ACC112 (cell line): ENCODE measurements at regions not wholly inside any gene's neighbourhood (a gene's known extent, or its start where the extent isn't known, plus 50 kb on each side); places are given as distances from the start of the nearest gene placed in this dataset.

ENCODE experiments used
- H2AFZ ChIP-seq: fragments of 200-600 bp; sonication (generic); one replicate; pipeline ENCODE4 v1.6.0; 2017; ENCODE audit warnings: antibody characterized with exemption, low read length; ENCODE audit not compliant: unreplicated experiment
- H3K27ac ChIP-seq: fragments of 200-600 bp; sonication (generic); 2 replicates; pipeline ENCODE4 v1.5.1; 2014; ENCODE audit warnings: low read depth, mild to moderate bottlenecking, antibody characterized with exemption, low read length, moderate library complexity
- H3K27me3 ChIP-seq: fragments of 200-600 bp; sonication (generic); 2 replicates; pipeline ENCODE4 v1.6.1; 2014; ENCODE audit warnings: mild to moderate bottlenecking, antibody characterized with exemption, low read length, moderate library complexity, mixed read lengths; ENCODE audit not compliant: insufficient read depth
- H3K36me3 ChIP-seq: fragments of 200-600 bp; sonication (generic); 2 replicates; pipeline ENCODE4 v1.6.1; 2016; ENCODE audit warnings: mild to moderate bottlenecking, antibody characterized with exemption, low read length, moderate library complexity, mixed read lengths; ENCODE audit not compliant: insufficient read depth
- H3K4me1 ChIP-seq: fragments of 200-600 bp; sonication (generic); one replicate; pipeline ENCODE4 v1.6.1; 2016; ENCODE audit warnings: low read length, mixed read lengths; ENCODE audit not compliant: insufficient read depth, unreplicated experiment, control insufficient read depth
- H3K4me3 ChIP-seq: fragments of 200-600 bp; sonication (generic); 2 replicates; pipeline ENCODE4 v1.5.1; 2014; ENCODE audit warnings: mild to moderate bottlenecking, low read depth, low read length
- H3K79me2 ChIP-seq: fragments of 200-600 bp; sonication (generic); one replicate; pipeline ENCODE4 v1.6.0; 2016; ENCODE audit warnings: low read length; ENCODE audit not compliant: control insufficient read depth, unreplicated experiment, insufficient read depth

DNA sequence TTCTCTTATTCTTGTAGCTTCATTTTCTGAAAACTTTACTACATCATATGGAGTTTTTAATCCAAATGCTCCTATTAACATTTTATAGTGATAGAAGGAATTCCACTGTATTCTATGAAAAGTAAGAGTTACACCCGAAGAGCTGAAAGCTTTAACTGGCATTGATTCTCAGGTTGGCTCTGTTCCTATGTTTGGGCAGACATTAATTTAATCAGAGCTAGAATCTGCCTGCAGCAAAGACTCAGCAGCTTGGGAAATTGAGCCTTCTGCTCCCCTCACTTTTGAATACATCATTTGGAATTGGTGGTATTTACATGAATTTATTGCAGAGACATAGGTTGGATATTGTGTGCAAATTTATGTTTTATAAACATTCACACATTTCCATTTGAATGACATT, 1494.7 kb downstream of the CDH8 start:
- H3K4me1 ChIP-seq: no peaks in the 10 kb centered on the region
- H2AFZ ChIP-seq: no peak overlapping the region
- no peaks in the 10 kb centered on the region for H3K36me3 ChIP-seq
- H3K79me2 ChIP-seq: no peaks in the 10 kb centered on the region
- H3K27me3 ChIP-seq: no peaks in the 10 kb centered on the region
- no peak overlapping the region for H3K27ac ChIP-seq
- H3K4me3 ChIP-seq: no peak overlapping the region

GRCh38 chr16:60510941-60511340, 1525.3 kb downstream of the CDH8 start:
- Histone ChIP-seq H3K4me1 (no peaks in the 10 kb centered on the region), H2AFZ (no peak overlapping the region), H3K4me3 (no peak overlapping the region), H3K79me2 (no peaks in the 10 kb centered on the region), H3K27ac (no peak overlapping the region), H3K36me3 (no peaks in the 10 kb centered on the region), H3K27me3 (no peaks in the 10 kb centered on the region)

GRCh38 chr16:60510208-60510607, 1526.0 kb downstream of the CDH8 start:
- H3K4me1 ChIP-seq: no peaks in the 10 kb centered on the region
- no peaks in the 10 kb centered on the region for H3K36me3 ChIP-seq
- H3K4me3 ChIP-seq: no peak overlapping the region
- no peaks in the 10 kb centered on the region for H3K79me2 ChIP-seq
- H2AFZ ChIP-seq: no peak overlapping the region
- no peaks in the 10 kb centered on the region for H3K27me3 ChIP-seq
- no peak overlapping the region for H3K27ac ChIP-seq

DNA sequence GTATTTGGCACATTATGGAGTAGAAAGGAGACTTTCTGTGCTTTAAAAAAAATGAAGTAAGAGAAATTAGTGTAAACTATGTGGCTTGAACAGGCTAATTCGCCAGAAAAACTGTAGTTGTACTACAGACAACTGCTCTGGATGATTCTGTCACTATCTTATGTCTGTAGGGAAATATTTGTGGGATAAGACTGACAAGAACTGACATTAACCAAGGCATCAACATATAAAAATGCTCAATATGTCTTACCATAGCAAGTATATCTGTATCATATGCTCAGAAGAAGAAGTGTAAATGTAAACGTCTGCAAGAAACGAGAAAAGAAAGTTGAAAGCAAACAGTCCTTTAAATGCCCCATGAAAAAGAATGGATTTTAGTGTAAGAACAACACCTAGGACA, 1545.0 kb downstream of the CDH8 start:
- no peak overlapping the region for H3K4me3 ChIP-seq
- no peaks in the 10 kb centered on the region for H3K36me3 ChIP-seq
- H2AFZ ChIP-seq: no peak overlapping the region
- no peaks in the 10 kb centered on the region for H3K79me2 ChIP-seq
- H3K27ac ChIP-seq: no peak overlapping the region
- no peaks in the 10 kb centered on the region for H3K4me1 ChIP-seq
- no peaks in the 10 kb centered on the region for H3K27me3 ChIP-seq

- no peaks in the 10 kb centered on the region for H3K27me3 ChIP-seq
- H3K4me3 ChIP-seq: no peak overlapping the region
- no peaks in the 10 kb centered on the region for H3K4me1 ChIP-seq
- no peaks in the 10 kb centered on the region for H3K36me3 ChIP-seq
- H2AFZ ChIP-seq: no peak overlapping the region
- H3K79me2 ChIP-seq: no peaks in the 10 kb centered on the region
- H3K27ac ChIP-seq: no peak overlapping the region
Observed at GRCh38 chr16:60485872-60486489, 1550.3 kb downstream of the CDH8 start.

- Histone ChIP-seq H2AFZ (no peak overlapping the region), H3K79me2 (no peaks in the 10 kb centered on the region), H3K27ac (no peak overlapping the region), H3K36me3 (no peaks in the 10 kb centered on the region), H3K4me3 (no peak overlapping the region), H3K27me3 (no peaks in the 10 kb centered on the region), H3K4me1 (no peaks in the 10 kb centered on the region)
Observed at GRCh38 chr16:60484901-60485300, 1551.3 kb downstream of the CDH8 start.

- Histone ChIP-seq H3K27ac (no peak overlapping the region), H3K4me3 (no peak overlapping the region), H3K4me1 (no peaks in the 10 kb centered on the region), H3K79me2 (no peaks in the 10 kb centered on the region), H3K36me3 (no peaks in the 10 kb centered on the region), H3K27me3 (no peaks in the 10 kb centered on the region), H2AFZ (no peak overlapping the region)
Observed at GRCh38 chr16:60481591-60481990, 1554.6 kb downstream of the CDH8 start.

DNA sequence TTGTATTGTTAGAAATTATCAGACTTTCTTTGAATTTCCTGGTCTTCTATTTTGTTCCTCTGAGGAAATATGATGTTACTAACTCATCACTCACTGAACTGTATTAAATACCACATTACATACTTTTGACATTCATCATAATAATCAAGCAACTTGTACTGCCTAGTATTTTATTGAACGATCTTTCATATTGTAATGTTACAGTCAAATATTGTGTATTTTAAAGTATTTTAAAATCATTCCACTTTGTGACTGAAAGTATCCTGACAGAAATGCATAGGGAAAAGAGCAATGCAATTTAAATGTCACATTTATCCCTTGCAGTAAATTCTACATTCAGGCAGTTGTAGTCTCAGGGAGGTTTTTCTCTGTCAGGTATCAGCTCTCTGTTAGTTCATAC, 1557.4 kb downstream of the CDH8 start:
- no peaks in the 10 kb centered on the region for H3K4me1 ChIP-seq
- no peaks in the 10 kb centered on the region for H3K36me3 ChIP-seq
- no peak overlapping the region for H2AFZ ChIP-seq
- no peaks in the 10 kb centered on the region for H3K27me3 ChIP-seq
- no peak overlapping the region for H3K27ac ChIP-seq
- H3K79me2 ChIP-seq: no peaks in the 10 kb centered on the region
- H3K4me3 ChIP-seq: no peak overlapping the region

DNA sequence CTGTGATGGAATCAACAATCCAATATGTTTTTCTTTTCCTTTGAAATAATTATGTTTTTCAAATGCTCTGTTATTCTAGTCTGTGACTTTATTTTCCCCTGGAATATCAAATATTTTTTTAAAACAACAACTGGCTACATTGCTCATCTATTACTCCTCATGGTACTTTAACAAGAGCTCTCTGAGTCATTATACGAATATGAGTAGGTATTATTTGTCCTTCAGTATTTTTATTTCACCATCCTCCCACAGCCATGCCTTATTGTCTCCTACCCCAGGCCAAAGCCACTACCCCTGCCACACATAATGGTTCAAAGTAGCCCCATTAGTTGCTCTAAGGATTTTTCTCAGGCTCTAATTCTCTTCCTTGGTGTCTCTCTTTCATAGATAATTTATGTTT, 1572.3 kb downstream of the CDH8 start:
- Histone ChIP-seq H3K27me3 (no peaks in the 10 kb centered on the region), H3K36me3 (no peaks in the 10 kb centered on the region), H3K4me1 (no peaks in the 10 kb centered on the region), H3K4me3 (no peak overlapping the region), H3K79me2 (no peaks in the 10 kb centered on the region), H3K27ac (no peak overlapping the region), H2AFZ (no peak overlapping the region)

- H3K4me1 ChIP-seq: no peaks in the 10 kb centered on the region
- no peak overlapping the region for H2AFZ ChIP-seq
Observed at GRCh38 chr16:60459463-60459862, 1576.8 kb downstream of the CDH8 start.

GRCh38 chr16:60458255-60458654, 1578.0 kb downstream of the CDH8 start:
- no peaks in the 10 kb centered on the region for H3K36me3 ChIP-seq
- no peaks in the 10 kb centered on the region for H3K4me1 ChIP-seq
- H3K79me2 ChIP-seq: no peaks in the 10 kb centered on the region
- no peak overlapping the region for H3K27ac ChIP-seq
- no peak overlapping the region for H3K4me3 ChIP-seq
- H3K27me3 ChIP-seq: no peaks in the 10 kb centered on the region
- no peak overlapping the region for H2AFZ ChIP-seq

More at GRCh38 chr16:60459463-60459862, 1576.8 kb downstream of the CDH8 start:
- Histone ChIP-seq H3K79me2 (no peaks in the 10 kb centered on the region), H3K27me3 (no peaks in the 10 kb centered on the region), H3K27ac (no peak overlapping the region), H3K4me3 (no peak overlapping the region), H3K36me3 (no peaks in the 10 kb centered on the region)
